Fibroblast of skin of back (primary cell): ENCODE measurements at regions not wholly inside any gene's neighbourhood (a gene's known extent, or its start where the extent isn't known, plus 50 kb on each side); places are given as distances from the start of the nearest gene placed in this dataset.

Source experiments
- DNase-seq: peaks from one replicate; pipeline ENCODE4 v3.0.0-alpha.2; 2013

- no peak for DNase-seq
Measured at GRCh38 chr3:76702676-76703075, 337.2 kb upstream of the ROBO2 start.

- no peak for DNase-seq
Measured at GRCh38 chr3:76715426-76715825, 324.5 kb upstream of the ROBO2 start.

GRCh38 chr3:76723366-76723765, 316.5 kb upstream of the ROBO2 start:
- DNase-seq, result no peak

- DNase-seq, result no peak
Measured at GRCh38 chr3:76724075-76724474, 315.8 kb upstream of the ROBO2 start.

GRCh38 chr3:76724706-76725105, 315.2 kb upstream of the ROBO2 start:
- DNase-seq, result peak; percentile 1

- no peak for DNase-seq
Measured at GRCh38 chr3:76726034-76726433, 313.9 kb upstream of the ROBO2 start.

- no peak for DNase-seq
Measured at GRCh38 chr3:76728426-76728825, 311.5 kb upstream of the ROBO2 start.

- no peak for DNase-seq
Measured at GRCh38 chr3:76731471-76731870, 308.4 kb upstream of the ROBO2 start.

GRCh38 chr3:76733073-76733759, 306.7 kb upstream of the ROBO2 start:
- DNase-seq, result no peak

- DNase-seq, result no peak
Measured at GRCh38 chr3:76735152-76735551, 304.7 kb upstream of the ROBO2 start.

- peak; percentile 3 for DNase-seq
Measured at GRCh38 chr3:76753599-76753998, 286.3 kb upstream of the ROBO2 start.

GRCh38 chr3:76754247-76754646, 285.7 kb upstream of the ROBO2 start:
- DNase-seq, result no peak

GRCh38 chr3:76756577-76756976, 283.3 kb upstream of the ROBO2 start:
- no peak for DNase-seq

- no peak for DNase-seq
Measured at GRCh38 chr3:76760336-76760735, 279.6 kb upstream of the ROBO2 start.

- no peak for DNase-seq
Measured at GRCh38 chr3:76765511-76765910, 274.4 kb upstream of the ROBO2 start.

GRCh38 chr3:76768912-76769311, 271.0 kb upstream of the ROBO2 start:
- DNase-seq, result no peak

- DNase-seq, result no peak
Measured at GRCh38 chr3:76776927-76777326, 263.0 kb upstream of the ROBO2 start.

GRCh38 chr3:76788206-76788605, 251.7 kb upstream of the ROBO2 start:
- no peak for DNase-seq

- no peak for DNase-seq
Measured at GRCh38 chr3:76789237-76789636, 250.7 kb upstream of the ROBO2 start.

- DNase-seq, result peak; percentile 5
Measured at GRCh38 chr3:76811418-76811817, 228.5 kb upstream of the ROBO2 start.

- no peak for DNase-seq
Measured at GRCh38 chr3:76812649-76813242, 227.2 kb upstream of the ROBO2 start.

GRCh38 chr3:76815561-76815960, 224.3 kb upstream of the ROBO2 start:
- no peak for DNase-seq

- no peak for DNase-seq
Measured at GRCh38 chr3:76820481-76820880, 219.4 kb upstream of the ROBO2 start.

- no peak for DNase-seq
Measured at GRCh38 chr3:76824658-76825240, 215.2 kb upstream of the ROBO2 start.
